Upper lobe of left lung (tissue), 6 donors: ENCODE measurements at regions not wholly inside any gene's neighbourhood (a gene's known extent, or its start where the extent isn't known, plus 50 kb on each side); places are given as distances from the start of the nearest gene placed in this dataset.

Experiments used
- ATAC-seq, 2 donors: fragments of 200-7000 bp; cut with Tn5 transposase; one replicate each; pipeline ENCODE4 v1.9.1; 2022; ENCODE audit warnings: mild to moderate bottlenecking in 2 of 2, moderate library complexity in 2 of 2; ENCODE audit not compliant: low FRiP score in 2 of 2
- DNase-seq, 2 donors: peaks; one replicate each; pipeline ENCODE4 v3.0.0-alpha.2; 2019 to 2020
- H3K27ac ChIP-seq, 4 donors: fragments of 200-600 bp; sonication (generic); one replicate each; pipeline ENCODE4 v1.5.1; 2016 to 2019
- H3K27me3 ChIP-seq, 4 donors: fragments of 200-600 bp; sonication (generic); one replicate each; pipeline ENCODE4 v1.5.1; 2017 to 2019
- H3K36me3 ChIP-seq, 4 donors: fragments of 200-600 bp; sonication (generic); one replicate each; pipeline ENCODE4 v1.5.1; 2016 to 2019
- H3K4me1 ChIP-seq, 4 donors: fragments of 200-600 bp; sonication (generic); one replicate each; pipeline ENCODE4 v1.5.1; 2018 to 2019
- H3K4me3 ChIP-seq, 4 donors: fragments of 200-600 bp; sonication (generic); one replicate each; pipeline ENCODE4 v1.5.1; 2017 to 2019; ENCODE audit warnings: mild to moderate bottlenecking in 2 of 4, moderate library complexity in 1 of 4
- H3K9me3 ChIP-seq, 4 donors: fragments of 200-600 bp; sonication (generic); one replicate each; pipeline ENCODE4 v1.5.1; 2018 to 2019
- EP300 ChIP-seq, 4 donors: sonication (generic); formaldehyde crosslinking; IDR thresholded peaks; one replicate each; pipeline ENCODE4 v1.5.1; 2017; ENCODE audit warnings: antibody characterized with exemption in 4 of 4, control low read depth in 2 of 4
- POLR2A ChIP-seq, 4 donors: fragments of 450-650 bp; IDR thresholded peaks; one replicate each; pipeline ENCODE4 v1.5.1; 2016 to 2017; ENCODE audit warnings: antibody characterized with exemption in 4 of 4, mild to moderate bottlenecking in 2 of 4
- POLR2AphosphoS5 ChIP-seq, 2 donors: sonication (generic); formaldehyde crosslinking; IDR thresholded peaks; one replicate each; pipeline ENCODE4 v1.5.1; 2017; ENCODE audit warnings: antibody characterized with exemption in 2 of 2
- WGBS, 2 donors: methylation state at CpG; one replicate each; pipeline ENCODE4 v1.1.5; 2017 to 2018; 5-methylcytosine and 5-hydroxymethylcytosine counted together
- TF ChIP-seq, protein P1 (sequence below), 6 experiments: fragments of 450-650 bp in 4 of 6; fragments of 200-600 bp in 2 of 6; sonication (generic) in 2 of 6; IDR thresholded peaks; one replicate each; pipeline ENCODE4 v1.5.1; 2016 to 2019; ENCODE audit warnings: antibody characterized with exemption in 6 of 6
- donor health status: DM: no; HTN: no; CAD: no; lungs with moderate emphysema.
- donor health status: DM: no; HTN: yes; CAD: no; lungs with severe emphysema.

DNA sequence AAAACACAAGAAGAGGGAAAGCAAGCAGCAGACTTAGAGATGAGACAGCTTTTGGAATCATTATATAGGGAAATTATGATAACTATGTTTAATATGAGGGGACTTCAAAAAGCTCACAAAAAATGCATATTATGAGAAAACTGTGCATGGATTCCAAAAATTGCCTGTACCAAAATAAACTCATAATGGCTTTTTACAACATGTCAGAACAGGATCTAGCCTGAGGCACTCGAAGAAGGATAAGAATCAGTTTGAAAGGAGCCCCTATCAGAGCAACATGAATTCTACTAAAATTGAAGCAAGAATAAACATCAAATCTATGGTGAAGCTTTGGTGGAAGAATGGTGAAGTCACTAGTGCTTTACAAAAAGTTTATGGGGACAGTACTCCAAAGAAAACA lies 187.4 kb downstream of the RDH14 start:
- Histone ChIP-seq H3K9me3 (no peaks in the 10 kb centered on the region), H3K36me3 (no peaks in the 10 kb centered on the region), H3K4me3 (no peak overlapping the region), H3K4me1 (peaks cover 0 to 3% (median 0%) of the 10 kb centered on the region in 4 donors), H3K27me3 (no peaks in the 10 kb centered on the region), H3K27ac (no peak overlapping the region)
- no peak for TF ChIP-seq POLR2AphosphoS5 (IDR thresholded peaks at IDR 0.05)
- TF ChIP-seq POLR2A (IDR thresholded peaks at IDR 0.05): no peak
- no peak for TF ChIP-seq EP300 (IDR thresholded peaks at IDR 0.05)
- TF ChIP-seq, protein P1, sequence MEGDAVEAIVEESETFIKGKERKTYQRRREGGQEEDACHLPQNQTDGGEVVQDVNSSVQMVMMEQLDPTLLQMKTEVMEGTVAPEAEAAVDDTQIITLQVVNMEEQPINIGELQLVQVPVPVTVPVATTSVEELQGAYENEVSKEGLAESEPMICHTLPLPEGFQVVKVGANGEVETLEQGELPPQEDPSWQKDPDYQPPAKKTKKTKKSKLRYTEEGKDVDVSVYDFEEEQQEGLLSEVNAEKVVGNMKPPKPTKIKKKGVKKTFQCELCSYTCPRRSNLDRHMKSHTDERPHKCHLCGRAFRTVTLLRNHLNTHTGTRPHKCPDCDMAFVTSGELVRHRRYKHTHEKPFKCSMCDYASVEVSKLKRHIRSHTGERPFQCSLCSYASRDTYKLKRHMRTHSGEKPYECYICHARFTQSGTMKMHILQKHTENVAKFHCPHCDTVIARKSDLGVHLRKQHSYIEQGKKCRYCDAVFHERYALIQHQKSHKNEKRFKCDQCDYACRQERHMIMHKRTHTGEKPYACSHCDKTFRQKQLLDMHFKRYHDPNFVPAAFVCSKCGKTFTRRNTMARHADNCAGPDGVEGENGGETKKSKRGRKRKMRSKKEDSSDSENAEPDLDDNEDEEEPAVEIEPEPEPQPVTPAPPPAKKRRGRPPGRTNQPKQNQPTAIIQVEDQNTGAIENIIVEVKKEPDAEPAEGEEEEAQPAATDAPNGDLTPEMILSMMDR (IDR thresholded peaks at IDR 0.05): no peak
- DNase-seq: no peak
- no peak for ATAC-seq
- WGBS, 2 donors: 52 to 84% methylated on average over 1 of the region's 1 CpG

DNA sequence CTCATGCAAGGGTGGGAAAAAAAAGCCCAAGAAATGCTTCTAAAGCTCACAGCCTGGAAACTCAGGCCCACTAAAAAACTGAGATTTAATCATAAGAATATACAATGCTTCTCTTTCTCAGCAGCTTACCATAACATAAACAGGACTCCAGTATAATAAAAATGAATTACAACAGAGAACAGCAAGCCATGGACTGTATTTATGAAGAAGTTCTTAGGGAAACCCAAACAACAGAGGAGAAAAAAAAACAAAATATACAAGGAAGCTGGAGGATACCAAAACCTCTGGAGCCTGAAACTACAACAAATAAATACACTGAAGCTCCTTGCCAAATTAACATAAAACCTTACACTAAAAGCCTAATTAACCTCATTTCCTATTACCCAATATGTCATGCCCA lies 187.8 kb downstream of the RDH14 start:
- no peaks in the 10 kb centered on the region for H3K36me3 ChIP-seq
- no peak overlapping the region for H3K4me3 ChIP-seq
- H3K27ac ChIP-seq: no peak overlapping the region
- no peaks in the 10 kb centered on the region for H3K9me3 ChIP-seq
- DNase-seq (no peak), ATAC-seq (no peak)
- H3K27me3 ChIP-seq: no peaks in the 10 kb centered on the region
- TF ChIP-seq POLR2A (IDR thresholded peaks at IDR 0.05) (no peak), POLR2AphosphoS5 (IDR thresholded peaks at IDR 0.05) (no peak), EP300 (IDR thresholded peaks at IDR 0.05) (no peak)
- TF ChIP-seq, protein P1 (IDR thresholded peaks at IDR 0.05): no peak
- peaks cover 0 to under 1% (median 0%) of the 10 kb centered on the region in 4 donors for H3K4me1 ChIP-seq

DNA sequence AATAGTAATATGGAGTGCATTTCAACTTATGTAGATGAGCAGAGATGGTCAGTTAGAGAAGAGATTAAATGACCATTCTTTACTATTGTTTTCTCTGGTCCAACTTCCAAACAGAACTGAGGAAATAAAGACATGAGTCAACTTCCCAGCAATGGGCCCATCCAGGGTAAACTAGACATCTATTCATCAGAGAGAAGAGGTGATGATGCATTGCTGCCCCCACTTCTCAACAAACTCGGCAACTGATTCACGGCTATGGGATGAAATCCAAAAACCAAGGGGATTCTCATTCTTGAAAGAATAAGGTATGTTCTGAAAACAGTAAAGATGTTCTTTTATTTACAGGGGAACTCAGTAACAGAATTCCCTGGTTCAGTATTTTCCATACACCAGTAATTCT lies 190.7 kb downstream of the RDH14 start:
- H3K4me3 ChIP-seq: no peak overlapping the region
- DNase-seq (no peak), ATAC-seq (no peak)
- no peaks in the 10 kb centered on the region for H3K4me1 ChIP-seq
- H3K9me3 ChIP-seq: no peaks in the 10 kb centered on the region
- TF ChIP-seq POLR2AphosphoS5 (IDR thresholded peaks at IDR 0.05) (no peak), POLR2A (IDR thresholded peaks at IDR 0.05) (no peak), EP300 (IDR thresholded peaks at IDR 0.05) (no peak)
- TF ChIP-seq, protein P1 (IDR thresholded peaks at IDR 0.05): no peak
- H3K27ac ChIP-seq: no peak overlapping the region
- WGBS, 2 donors: 85 to 95% methylated on average over 2 of the region's 2 CpGs
- H3K27me3 ChIP-seq: no peaks in the 10 kb centered on the region
- no peaks in the 10 kb centered on the region for H3K36me3 ChIP-seq

DNA sequence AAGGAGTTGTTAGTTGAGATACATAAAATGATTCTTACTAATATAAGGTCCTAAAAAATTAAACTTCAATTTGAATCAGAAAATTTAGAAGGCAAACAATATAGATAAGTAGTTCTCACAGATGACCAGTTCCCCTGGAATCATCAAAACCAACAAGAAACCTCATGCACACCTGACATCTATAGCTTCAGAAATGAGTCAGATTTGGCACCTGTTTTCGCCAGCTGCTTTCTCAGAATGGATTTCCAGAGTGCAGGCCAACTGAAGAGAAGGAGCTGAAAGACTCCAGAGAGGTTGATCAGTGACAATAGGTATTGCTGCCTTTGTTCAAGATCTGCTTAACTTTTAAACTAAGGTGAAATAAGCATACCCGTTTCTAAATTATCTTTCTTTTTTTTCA lies 192.4 kb downstream of the RDH14 start:
- 44 to 72% methylated on average over 2 of the region's 2 CpGs for WGBS, 2 donors
- no peak for DNase-seq
- H3K27me3 ChIP-seq: no peaks in the 10 kb centered on the region
- H3K27ac ChIP-seq: no peak overlapping the region
- H3K4me3 ChIP-seq: no peak overlapping the region
- H3K36me3 ChIP-seq: no peaks in the 10 kb centered on the region
- no peaks in the 10 kb centered on the region for H3K4me1 ChIP-seq
- ATAC-seq: no peak
- TF ChIP-seq EP300 (IDR thresholded peaks at IDR 0.05) (no peak), POLR2A (IDR thresholded peaks at IDR 0.05) (no peak), POLR2AphosphoS5 (IDR thresholded peaks at IDR 0.05) (no peak)
- TF ChIP-seq, protein P1 (IDR thresholded peaks at IDR 0.05): no peak
- H3K9me3 ChIP-seq: no peaks in the 10 kb centered on the region

DNA sequence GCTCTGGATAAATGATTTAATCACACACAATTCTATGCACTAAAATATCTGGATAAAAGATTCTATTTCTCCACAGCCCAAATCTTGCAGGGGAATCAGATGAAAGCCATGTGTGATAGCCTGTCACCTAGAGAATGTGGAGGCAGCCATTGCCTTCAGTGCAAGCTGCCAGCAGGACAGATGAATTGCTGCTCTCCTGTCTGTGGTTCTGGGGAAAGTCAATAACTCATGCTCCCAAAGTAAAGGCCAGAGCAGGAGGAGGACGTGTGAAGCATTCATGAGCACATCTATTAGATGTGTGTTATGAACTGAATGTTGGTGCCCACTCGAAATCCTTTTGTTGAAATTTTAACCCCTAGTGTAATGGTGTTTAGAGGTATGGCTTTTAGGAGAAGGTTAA lies 195.1 kb downstream of the RDH14 start:
- WGBS, 2 donors: 83 to 87% methylated on average over 2 of the region's 2 CpGs
- TF ChIP-seq POLR2A (IDR thresholded peaks at IDR 0.05) (no peak), EP300 (IDR thresholded peaks at IDR 0.05) (no peak), POLR2AphosphoS5 (IDR thresholded peaks at IDR 0.05) (no peak)
- TF ChIP-seq, protein P1 (IDR thresholded peaks at IDR 0.05): no peak
- H3K4me1 ChIP-seq: no peaks in the 10 kb centered on the region
- H3K27ac ChIP-seq: no peak overlapping the region
- H3K9me3 ChIP-seq: no peaks in the 10 kb centered on the region
- no peaks in the 10 kb centered on the region for H3K36me3 ChIP-seq
- ATAC-seq (no peak), DNase-seq (no peak)
- H3K4me3 ChIP-seq: no peak overlapping the region
- H3K27me3 ChIP-seq: no peaks in the 10 kb centered on the region
